Fibroblast of skin of right biceps (primary cell): ENCODE measurements at regions not wholly inside any gene's neighbourhood (a gene's known extent, or its start where the extent isn't known, plus 50 kb on each side); places are given as distances from the start of the nearest gene placed in this dataset.

ENCODE experiments used
- DNase-seq: peaks from one replicate; pipeline ENCODE4 v3.0.0-alpha.2; 2013

- DNase-seq: peak; percentile 87
Observed at GRCh38 chr2:235170536-235171521, 219.0 kb downstream of the SH3BP4 start.

- DNase-seq: peak; percentile 90
Observed at GRCh38 chr2:235171550-235172031, 219.8 kb downstream of the SH3BP4 start.

DNA sequence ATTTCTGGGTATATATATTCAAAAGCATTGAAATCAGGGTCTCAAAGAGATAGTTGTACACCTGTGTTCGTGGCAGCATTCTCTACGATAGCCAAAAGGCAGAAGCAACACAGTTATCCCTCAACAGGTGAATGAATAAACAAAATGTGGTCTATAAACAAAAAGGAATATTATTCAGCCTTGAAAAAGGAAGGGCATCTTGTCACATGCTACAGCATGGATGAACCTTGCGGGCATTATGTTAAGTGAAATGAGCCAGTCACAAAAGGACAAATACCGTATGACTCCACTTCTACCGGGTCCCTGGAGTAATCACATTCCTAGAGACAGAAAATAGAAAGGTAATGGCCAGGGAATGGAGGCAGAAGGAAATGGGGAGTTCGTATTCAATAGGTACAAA, 228.8 kb downstream of the SH3BP4 start:
- no peak for DNase-seq

DNA sequence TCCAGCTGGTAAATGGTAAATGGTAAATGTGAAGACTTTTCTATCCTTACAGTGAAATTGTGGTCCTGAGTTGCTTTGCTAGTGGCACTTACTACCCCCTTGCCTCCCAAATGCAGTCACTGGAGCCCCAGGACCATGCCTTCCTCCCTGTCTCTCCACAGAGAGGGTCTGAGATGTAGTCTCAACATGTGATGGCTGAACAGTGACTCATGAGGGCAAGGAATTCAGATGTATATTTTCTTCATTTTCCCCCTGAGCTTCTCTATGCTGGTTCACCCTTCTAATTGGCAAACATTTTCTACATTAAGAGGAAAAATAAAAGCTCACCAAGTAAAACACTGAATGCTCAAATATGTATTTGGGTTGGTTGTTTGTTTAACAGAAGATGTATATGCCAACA, 232.0 kb downstream of the SH3BP4 start:
- DNase-seq: peak; percentile 53

- no peak for DNase-seq
Observed at GRCh38 chr2:235187806-235188205, 236.0 kb downstream of the SH3BP4 start.

DNA sequence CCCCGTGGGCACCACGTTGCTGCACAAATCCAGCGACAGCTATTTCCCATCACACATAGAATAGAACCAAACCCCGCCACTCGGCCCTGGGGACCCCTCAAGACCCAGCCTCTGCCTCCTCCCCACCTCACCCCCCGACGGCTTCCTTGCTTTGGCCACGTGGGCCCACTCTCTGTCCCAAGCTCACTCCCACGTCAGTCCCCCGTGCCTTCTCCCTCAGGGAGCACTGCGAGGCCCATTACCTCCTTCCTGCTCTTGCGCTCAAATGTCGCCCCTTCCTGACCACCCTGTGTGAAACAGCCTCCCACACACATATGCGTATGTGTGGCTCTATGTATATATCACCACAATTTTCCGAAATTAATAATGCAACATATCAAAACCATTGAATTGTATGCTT, 239.7 kb downstream of the SH3BP4 start:
- DNase-seq: no peak

DNA sequence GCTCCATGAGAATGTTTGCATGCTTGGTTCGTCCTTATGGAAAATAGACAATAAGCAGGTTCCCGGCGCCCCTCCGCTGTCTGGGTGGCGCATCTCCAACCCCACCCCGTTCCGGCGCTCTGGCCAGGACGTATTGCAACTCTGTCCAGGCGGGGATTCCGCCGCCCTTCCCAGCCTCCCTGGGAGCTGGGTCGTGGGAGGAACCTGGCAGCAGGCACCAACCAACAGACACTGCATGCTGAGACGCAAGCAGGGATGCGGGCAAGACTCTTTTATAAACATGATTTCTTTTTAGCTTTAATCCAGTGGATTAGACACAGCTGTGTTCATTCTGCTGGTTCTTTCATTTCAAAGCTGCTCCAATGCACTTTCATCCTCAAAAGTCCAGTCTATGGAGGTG, 240.2 kb downstream of the SH3BP4 start:
- DNase-seq: peak; percentile 12

GRCh38 chr2:235194351-235194750, 242.5 kb downstream of the SH3BP4 start:
- no peak for DNase-seq

DNA sequence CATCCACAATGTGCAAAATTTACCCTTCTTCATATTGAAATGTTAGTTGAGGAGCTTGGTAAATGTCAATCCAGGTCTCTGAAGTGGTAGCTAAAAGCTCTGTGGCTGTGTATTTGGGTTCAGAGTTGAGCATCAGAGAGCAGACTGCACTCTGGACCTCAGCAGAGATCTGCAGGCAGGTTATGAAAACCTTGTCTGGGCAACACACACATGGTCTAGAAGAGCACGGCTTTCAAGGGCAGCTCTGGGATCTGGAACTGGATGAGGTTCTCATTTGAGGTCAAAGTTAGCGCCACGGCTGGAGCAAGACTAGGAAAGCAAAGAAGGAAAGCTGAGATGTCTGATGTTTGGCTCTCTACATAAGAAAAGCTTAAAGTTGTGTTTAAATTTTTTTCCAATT, 243.0 kb downstream of the SH3BP4 start:
- no peak for DNase-seq

DNA sequence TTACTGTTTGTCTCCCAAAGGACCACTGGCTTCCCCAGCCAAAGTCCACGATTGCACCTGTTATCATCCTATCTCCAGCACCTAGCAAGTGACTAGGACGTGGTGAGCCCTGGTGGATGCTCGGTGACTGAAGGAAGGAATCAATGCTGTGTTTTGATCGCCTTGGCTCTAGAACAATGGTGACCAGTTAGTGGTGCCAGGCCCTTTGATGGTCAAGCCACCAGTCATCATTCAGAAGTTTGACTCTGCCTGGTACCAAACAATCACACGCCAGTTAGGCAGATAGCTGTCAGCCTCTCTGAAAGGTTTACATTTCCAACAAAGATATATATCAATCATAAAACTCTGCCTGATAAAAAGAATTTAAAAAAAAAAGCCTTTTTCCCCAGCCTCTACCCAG, 244.1 kb downstream of the SH3BP4 start:
- no peak for DNase-seq

GRCh38 chr2:235199128-235199527, 247.3 kb downstream of the SH3BP4 start:
- DNase-seq: no peak

DNA sequence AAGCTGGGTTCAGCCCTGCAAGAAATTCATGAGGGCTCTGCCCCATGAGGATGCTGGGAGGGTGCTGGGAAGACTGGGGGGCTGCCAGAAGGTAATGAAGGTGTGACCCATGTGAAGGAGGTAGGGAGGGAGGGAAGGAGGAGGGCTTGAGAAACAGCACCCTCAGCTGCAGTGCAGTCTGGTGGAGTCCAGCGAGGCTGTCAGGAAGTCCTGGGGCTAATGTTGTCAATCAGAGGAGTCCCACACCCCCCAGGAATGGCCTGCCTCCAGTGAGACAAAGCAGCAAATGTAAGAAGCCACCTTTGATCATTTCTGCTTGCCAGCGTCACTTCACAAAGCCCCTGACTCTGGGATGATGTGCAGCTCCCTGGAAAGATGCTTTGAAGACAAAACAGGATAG, 248.4 kb downstream of the SH3BP4 start:
- no peak for DNase-seq

- DNase-seq: no peak
Observed at GRCh38 chr2:235201756-235202155, 249.9 kb downstream of the SH3BP4 start.

DNA sequence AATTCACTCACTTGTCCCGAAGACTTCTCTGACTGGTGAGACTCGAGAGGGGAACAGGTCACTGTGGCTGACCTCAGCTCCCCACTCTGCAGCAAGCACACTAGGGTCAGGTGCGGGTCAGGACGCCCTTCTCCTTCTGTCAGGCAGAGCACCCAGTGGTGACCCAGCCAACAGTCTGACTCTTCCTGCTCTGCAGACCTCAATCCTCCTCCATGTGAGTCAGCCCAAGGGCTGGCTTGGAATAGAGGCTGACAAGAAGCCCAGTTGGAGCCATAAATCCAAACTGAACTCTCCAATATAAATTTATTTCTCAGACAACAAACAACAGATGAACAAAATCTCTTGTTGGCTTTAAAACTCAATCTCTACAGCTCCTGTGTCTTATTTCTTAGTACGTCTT, 253.1 kb downstream of the SH3BP4 start:
- DNase-seq: no peak

GRCh38 chr2:235206399-235206798, 254.6 kb downstream of the SH3BP4 start:
- no peak for DNase-seq

GRCh38 chr2:235206980-235207579, 255.3 kb downstream of the SH3BP4 start:
- no peak for DNase-seq

DNA sequence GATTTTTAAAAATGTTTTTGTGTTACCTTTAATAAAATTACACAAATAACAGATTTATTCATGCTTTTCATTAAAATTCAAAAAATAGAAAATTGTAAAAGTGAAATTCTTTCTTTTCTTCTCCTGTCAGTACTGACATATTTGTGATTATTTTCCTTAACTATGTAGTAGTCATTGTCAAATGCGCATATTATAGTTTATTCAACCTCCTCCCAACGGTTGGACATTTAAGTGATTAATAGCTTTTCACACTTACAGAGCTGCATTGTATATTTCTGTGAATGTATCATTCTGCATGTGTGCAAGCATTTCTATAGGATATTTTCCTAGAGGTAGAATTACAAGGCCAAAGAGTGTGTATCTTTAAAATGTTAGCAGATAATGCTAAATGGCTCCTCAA, 259.2 kb downstream of the SH3BP4 start:
- no peak for DNase-seq

- DNase-seq: no peak
Observed at GRCh38 chr2:235212501-235213158, 260.8 kb downstream of the SH3BP4 start.

DNA sequence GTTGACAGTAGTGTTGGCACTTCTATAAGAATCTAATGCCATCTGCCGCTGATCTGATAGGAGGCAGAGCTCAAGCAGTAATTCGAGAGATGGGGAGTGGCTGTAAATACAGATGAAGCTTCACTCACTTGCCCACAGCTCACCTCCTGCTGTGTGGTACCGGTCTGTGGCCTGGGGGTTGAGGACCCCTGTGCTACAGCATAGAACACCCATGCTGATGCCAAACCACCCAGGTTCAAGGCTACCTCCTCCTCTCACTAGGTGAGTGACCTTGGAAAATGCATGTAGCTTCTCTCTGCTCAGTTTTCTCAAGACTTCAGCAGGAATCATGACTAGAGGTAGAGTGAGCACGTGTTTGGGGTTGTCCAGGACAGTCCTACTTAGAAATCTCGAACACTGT, 263.4 kb downstream of the SH3BP4 start:
- no peak for DNase-seq

GRCh38 chr2:235216901-235217300, 265.1 kb downstream of the SH3BP4 start:
- DNase-seq: peak; percentile 78

GRCh38 chr2:235217846-235218245, 266.0 kb downstream of the SH3BP4 start:
- DNase-seq: peak; percentile 49

GRCh38 chr2:235218486-235218907, 266.7 kb downstream of the SH3BP4 start:
- DNase-seq: no peak

DNA sequence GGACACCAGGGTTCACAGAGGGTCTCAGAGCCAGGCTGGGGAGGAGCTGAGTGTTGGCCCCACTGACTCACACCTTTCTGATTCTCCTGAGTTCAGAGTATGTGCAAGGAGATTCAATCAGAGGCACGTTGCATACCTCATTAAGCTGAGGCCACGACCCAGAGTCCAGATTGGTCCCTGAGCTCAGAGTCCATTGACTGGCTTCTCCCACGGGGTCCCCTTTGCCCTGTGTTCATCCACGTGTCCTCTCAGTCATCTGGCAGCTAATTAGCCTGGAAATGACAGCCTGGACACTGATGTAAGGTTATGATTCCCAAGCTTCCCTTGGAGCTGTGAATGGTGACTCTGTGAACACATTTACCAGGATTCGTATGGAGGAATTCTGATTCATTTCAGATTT, 267.2 kb downstream of the SH3BP4 start:
- no peak for DNase-seq

- no peak for DNase-seq
Observed at GRCh38 chr2:235220331-235220730, 268.5 kb downstream of the SH3BP4 start.
